ENCODE measurements at regions not wholly inside any gene's neighbourhood (a gene's known extent, or its start where the extent isn't known, plus 50 kb on each side); places are given as distances from the start of the nearest gene placed in this dataset.
"Not testable (repeated sequence)": the region's sequence is repeated elsewhere in the genome, so short reads cannot be mapped to it uniquely, and the experiment has no call there.

DNA sequence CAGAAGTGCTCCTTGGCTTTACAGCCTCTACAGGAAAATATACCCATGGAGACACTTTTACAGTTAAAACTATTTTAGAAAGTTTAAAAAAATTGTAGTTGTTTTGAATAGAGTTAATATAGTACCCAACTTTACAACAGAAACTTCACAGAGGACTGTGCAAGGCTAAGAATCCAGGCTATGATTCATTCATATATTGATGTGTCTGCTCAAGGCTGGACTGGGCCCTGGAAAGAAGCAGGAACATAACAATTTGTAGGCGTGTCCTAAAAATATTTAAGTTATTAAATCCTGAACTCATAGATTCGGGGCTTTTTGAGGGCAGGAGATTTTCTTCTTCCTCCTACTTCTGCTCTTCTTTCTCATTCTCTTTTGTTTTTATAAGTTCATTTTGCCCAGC, 291.5 kb upstream of the CCDC179 start:
- no peak for DNase-seq

DNA sequence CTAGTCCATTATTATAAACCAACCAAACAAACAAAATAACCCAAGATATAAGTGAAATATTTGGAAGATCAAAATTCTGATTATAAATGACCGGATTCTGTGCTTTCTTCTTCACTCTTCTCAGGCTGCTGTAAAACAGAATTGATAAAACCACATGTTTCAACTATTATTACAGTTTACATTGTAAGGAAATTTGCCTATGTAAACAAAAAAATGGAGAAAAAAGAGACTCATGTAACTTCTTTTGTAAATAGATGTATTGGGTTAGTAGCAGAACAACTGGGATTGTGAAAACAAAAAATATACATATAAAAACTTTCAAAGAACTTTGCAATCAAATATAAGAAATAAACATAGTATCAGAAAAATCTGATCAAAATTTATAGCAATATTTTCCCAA, 295.2 kb upstream of the CCDC179 start:
- DNase-seq: no peak

DNA sequence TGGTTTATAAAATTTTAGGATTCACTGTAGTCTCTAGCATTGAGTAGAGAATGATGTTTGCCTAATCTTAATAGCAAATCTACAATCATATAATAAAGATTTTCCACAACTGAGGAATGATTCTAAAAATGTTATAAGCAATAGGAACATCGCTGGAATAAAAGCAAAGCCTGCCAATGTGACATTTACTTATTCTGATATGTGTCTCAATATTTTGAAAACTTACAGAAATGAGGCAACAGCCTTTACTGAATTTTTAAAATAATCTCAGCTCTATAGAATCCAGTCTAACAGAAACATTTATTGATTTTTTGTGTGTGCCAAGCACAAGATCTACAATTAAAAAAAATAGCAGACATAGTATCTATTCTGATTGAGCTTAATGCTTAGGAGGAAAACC, 303.7 kb upstream of the CCDC179 start:
- no peak for DNase-seq

DNA sequence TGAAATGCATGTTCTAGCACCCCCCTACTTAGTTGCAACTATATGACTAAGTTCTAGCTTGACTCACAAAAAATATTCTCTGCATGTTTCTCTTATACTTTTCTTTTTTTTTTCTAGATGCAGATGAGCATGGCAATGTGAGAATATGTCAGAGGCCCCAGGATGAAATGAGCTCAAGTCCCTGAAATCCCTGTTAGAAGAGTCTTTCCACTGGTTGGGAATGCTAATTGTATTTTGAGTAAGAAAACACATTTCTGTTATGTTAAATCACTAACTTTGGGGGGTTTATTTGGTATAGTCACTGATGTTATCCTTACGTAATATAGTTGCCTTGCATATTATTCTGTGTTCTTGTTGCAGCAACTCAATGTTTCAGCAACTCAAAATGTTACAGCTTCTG, 306.1 kb upstream of the CCDC179 start:
- DNase-seq: no peak

DNA sequence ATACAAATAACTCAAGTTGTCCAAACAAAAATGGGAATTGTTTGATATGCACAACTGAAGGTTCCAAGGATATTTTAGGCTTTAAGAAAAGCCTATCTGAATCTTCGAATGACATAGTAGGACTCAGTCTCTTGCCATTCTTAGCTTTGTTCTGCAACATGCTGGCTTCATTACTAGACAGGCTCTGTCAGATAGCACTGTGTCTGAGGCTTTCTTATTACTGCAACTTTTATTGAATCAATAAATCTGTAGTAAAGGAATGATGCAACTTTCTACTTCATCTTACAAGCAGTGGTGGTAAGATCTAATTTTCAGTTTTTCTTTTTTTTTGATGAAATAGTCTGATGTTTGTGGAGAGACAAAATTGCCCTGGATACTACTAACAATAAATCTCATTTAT, 319.3 kb upstream of the CCDC179 start:
- DNase-seq: no peak

DNA sequence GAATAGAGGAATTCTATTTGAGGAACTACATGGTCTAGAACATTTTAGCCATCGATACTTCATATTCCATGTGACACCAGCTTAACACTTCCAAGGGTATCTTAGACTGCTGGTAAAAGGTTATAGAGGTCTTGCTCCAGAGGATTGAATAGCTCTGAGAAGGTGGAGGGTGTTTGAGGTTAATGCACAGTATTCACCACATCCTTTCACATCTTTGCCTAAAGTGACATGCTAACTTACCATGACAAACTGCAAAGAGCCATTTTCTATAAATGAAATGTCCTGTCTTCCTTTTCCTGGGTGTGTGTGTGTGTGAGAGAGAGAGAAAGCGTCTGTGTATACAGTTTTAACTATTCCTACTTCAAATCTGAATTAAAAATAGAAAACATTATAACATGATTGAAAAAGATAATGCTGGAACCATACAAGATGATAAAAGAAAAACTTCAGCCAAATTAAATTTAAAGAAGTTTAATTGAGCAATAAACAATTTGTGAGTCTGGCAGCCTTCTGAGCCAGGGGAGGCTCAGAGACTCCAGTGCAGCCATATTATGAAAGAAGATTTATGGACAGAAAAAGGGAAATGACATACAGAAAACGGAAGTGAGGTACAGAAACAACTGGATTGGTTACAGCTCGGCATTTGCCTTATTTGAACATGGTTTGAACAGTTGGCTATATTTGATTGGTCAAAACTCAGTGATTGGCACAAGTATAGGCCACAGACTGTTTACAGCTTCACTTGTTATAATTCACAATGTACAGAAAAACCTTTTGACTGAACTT, 320.9 kb upstream of the CCDC179 start:
- no peak for DNase-seq

DNA sequence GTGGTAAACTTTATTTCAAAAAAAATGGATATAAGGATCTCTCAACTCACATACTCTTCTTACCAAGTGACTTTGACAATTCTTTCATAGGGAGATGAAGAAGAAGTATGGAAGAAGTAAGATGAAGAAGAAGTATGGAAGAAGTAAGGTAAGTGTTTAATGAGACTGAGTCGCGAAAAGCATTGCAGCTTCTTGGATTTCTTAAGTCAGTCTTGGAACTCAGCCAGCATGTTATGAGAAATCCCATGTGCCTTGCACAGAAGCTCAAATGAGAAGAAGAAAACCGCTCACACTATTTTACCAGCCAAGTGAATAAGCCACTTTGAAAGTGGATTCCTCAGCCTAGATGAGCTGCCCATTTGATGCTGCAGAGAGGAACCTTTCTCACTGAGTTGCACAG, 332.0 kb upstream of the CCDC179 start:
- no peak for DNase-seq

DNA sequence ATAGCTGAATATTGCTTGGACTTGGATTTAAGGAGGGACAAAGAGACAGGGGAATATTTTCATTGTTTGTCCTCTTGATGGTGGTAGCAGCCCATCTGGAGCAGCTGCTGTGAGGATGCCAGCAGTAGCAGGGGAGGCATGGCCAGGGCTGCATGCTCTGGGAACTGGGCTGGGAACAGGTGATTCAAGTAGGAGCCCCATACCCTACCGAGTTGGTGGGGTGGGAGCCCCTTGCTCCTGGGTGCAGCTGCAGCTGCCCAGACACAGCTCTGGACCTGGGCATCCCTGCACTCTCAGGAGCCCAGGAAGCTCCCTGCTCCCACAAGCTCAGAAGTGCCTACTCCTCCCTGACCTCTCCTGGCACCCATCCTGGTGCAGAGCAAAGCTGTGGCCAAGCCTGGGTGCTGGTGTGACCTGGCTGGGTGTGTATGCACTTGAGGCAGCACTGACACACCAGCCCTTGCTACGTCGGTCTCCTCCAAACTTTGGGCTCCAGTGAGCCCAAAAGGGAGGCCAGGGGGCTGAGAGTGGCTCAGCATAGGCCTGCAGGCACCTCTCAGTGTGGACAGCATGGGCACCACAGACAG, 341.8 kb upstream of the CCDC179 start:
- DNase-seq: no peak

DNA sequence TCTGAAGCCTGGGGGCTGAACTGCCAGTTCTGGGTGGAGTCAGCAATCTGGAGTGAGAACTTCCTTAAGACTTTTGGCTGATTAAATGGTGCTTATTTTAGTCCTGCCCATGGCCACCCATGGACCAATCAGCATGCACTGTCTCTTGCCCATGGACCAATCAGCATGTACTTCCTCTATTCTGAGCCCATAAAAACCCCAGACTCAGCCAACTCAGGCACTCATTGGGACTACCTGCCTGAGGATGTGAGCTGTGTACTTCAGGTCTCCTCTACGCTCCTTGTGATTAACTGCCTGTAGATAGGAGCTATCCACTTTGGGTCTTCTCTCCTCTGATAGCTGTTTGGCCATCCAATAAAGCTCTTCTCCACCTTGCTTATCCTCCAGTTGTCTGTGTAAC, 342.3 kb upstream of the CCDC179 start:
- no peak for DNase-seq

DNA sequence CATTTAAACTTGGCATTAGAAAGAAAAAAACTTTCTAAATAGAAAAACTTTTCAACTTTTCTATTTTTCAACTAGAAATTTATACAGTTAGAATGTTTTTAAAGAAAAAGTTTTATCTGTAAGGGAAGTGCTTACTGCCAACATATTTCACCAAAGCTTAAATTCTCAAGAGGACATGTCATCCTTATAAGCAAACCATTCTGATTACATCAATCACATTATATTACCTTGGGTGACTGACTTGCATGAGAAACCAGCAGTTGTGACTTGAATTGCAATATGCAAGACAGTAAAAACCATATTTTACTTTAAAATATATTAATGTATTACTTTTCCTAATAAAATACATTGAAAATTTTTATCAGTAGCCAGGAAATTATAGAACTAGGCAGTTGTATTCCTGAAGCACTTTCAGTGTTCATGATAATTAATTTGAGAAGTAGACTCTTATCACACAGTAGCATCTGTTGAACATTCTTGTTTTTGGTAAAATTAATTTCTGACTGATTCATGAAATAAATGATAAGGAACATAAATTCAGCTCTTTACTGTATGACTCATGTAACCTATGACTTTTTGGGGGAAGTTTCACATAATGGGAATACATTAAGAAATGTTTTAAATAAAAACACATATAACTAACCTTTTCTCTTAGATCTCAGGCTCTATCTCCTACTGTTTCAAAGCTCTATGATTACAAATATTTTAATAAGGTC, 345.0 kb upstream of the CCDC179 start:
- DNase-seq: no peak

DNA sequence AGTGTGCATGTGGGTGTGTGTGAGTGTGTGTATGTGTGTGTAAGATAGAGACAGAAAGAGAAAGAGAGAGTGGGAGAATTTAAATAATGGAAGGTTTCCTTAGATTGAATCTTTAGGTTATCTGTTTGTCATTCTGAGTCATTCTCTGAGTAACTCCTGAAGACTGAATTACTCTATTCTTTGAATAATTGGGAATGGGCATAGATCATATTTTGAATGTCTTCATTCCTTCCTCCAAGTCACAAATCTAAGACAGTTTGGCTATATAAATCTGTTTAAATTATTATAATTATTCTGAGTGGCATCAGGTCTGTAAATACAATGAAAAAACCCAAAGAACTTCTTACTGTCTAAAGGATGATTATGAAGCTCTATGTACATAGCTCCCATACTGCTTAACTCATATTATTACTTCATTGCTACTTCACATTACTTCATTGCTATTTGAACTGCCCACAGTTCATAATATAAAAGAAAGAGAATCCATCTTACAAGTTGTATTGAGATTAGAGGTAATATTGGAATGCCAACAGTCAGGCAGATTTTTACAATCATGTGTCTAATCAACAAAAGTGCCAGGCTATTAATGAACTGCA, 346.6 kb upstream of the CCDC179 start:
- no peak for DNase-seq

DNA sequence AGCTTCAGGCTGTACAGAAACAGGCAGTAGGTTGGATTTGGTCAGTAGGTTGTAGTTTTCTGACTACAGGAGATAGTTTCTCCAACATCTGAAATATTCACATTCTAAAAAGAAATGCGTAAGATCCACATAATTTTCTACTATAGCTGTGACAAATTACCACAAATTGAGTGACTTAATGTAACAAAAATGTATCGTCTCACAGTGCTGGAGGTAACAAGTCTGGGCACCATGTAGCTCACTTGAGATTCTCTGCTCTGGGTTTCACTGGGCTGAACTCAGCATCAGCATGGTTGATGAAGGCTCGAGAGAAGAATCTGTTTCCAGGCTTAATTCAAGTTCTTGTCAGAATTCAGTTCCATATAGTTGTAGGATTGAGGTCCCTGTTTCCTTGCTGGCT, 350.9 kb upstream of the CCDC179 start:
- no peak for DNase-seq

DNA sequence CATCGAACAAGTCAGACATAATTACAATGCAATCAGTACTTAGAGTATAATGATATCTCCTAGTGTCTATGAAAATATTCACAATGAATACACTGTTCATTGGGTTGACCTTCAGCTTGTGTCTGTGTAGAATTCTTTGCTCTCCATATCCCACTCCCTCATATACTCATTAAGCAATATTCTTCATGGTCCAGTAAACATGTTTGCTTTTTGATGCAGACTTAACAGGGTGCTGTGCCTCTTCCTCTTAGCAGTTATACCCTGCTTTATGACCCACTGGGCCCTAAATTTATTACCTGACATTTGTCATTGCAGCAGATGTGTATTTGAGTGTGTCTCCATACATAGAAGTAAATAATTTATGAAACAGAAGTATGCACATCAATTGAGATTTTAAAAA, 352.5 kb upstream of the CCDC179 start:
- DNase-seq: peak; percentile 5

DNA sequence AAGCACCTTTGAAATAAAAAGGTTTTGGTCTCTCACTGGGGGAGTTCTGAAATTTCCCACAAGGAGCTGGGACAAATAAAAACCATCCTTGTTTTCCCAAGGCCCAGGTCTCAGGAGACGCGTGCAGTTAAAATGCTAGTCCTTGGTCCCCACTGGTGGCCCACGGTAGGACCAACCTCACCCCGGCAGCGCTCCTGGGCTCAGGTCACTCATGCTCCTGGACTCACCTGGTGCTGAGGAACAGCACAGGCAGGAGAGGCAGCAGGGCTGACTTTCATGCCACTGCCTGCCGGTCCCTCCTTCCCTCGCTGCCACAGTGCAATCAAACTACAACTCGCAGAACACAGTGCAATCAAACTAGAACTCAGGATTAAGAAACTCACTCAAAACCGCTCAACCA, 356.8 kb upstream of the CCDC179 start:
- DNase-seq: no peak

DNA sequence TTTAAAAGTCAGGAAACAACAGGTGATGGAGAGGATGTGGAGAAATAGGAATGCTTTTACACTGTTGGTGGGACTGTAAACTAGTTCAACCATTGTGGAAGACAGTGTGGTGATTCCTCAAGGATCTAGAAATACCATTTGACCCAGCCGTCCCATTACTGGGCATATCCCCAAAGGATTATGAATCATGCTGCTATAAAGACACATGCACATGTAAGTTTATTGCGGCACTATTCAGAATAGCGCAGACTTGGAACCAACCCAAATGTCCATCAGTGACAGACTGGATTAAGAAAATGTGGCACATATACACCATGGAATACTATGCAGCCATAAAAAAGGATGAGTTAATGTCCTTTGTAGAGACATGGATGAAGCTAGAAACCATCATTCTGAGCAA, 359.8 kb upstream of the CCDC179 start:
- DNase-seq: not testable (repeated sequence)

DNA sequence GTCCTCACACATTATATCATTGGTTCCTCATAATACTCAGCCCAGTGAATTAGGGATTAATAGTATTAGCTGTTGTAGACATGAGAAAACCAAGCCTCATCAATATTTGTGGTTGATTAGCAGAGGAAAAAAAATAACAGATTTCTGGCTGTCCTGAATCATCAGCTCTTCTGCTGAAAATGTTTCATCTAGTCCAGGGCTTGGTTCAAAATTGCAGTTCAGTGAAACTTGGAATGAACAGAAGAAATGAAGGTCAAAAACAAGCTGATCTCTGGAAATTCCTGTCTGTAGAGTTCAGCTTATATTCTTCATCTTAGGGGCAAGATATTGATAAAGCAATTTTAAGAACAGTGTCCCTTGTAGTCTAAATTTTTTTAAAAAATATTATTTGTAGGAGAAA, 361.1 kb upstream of the CCDC179 start:
- no peak for DNase-seq

DNA sequence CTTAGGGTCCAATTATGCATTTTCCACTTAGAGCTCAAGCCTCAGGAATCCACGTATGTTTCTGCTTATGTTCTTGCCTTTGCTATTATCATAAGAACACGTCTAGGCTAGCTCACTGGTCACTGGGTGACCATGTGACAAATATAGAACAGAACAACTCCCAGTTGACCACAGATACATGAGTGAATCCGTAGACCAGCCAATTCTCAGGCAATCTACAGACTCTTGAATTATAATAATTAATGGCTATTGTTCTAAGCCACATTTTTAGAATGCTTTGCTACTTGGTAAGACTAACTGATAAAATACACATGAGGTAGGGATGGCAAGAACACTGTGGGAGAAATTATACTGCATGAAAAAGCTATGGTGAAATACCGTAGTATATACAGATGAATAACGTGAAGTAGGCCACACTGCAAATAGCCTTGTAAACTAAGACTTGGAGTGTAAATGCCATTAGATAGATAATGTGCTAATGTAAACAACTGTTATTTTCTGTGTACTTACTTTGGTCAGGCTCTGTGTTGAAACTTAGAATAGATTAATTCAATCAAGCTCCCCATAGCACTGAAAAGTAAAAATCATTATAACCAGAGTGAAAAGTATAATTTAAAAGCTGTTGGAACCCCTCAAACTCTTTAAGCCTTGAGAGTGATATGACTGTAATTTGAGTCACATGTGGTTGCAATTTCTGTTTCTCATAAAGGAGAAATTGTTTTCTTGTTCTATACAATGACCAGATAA, 366.2 kb upstream of the CCDC179 start:
- no peak for DNase-seq

DNA sequence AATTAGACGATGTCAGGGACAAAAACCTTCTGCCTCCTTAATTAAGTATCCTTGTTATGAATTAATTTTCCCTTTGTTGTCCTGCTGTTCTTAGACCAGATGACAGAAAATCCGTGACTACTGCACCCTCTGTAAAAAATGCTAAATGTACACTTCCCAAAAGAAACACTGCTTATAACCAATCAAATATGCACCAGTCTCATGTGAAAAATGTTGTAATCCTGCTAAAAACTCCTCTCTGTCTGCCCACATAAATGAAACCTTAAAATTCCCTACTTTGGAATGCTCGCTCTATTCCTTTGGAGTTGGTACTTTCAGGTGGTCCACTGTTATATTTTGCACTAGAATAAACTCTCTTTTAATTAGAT, 366.8 kb upstream of the CCDC179 start:
- no peak for DNase-seq

DNA sequence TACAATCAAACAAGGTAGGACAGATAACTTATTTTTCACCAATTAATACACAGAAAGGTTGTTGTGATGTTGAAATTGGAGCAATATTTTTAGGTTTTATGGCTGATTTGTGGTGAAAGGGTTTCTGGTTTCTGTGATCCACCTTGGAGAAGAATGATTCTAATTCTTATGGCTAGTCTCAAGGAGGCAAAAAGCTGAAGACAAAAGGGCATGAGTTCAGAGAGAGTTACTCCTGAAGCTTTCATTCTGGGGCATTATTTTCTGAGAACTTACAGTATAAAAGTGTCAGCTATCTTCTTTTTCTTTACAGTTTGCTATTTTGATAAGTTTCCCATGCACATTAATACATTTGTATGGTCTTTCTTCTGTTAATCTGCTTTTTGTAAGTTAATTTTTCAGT, 372.4 kb upstream of the CCDC179 start:
- no peak for DNase-seq

DNA sequence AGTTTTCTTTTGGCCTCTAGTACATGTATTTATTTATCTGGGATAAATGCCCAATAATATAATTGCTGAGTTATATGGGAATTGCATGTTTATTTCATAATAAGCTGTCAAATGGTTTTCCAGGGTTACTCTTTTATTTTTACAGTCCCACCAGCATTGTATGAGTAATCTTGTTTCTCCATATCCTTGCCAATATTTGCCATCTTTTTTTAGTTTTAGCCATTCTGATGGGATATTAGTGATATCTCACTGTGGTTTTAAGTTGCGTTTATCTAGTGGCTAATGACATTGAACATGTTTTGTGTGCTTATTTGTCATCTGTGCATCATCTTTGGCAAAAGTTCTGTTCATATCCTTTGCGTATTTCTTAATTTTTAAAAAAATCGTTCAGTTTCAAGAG, 372.8 kb upstream of the CCDC179 start:
- no peak for DNase-seq

DNA sequence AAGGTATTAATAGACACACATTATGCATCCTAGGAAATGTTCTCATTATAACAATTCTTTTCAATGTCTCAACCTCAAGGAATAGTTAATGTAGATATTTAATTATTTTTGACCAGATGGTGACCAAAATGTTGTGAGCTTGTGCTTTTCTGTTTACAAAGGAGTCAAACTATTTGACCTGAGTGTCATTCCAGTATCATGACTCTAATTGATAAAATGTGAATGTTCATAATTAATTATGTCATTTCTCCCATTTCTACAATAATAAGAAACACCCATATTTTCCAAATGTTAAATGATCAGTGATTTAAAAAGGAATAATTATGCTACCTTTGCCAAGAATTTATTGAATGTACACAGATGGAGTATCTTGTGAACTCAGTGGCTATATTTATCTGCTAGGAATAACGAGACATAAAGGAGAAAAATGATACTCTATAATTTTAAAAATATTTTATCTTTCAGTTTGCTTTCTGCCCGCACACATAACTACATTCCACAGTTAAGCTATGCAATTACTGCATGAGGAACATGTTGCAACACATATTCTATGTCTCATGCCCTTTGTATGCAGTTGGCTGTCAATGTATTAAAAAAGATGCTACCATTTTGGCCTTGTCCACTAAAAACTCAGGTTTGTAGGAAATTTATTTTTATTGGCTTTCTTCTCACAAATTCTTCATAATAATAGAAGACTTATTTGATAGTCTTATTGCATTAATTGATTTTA, 376.7 kb upstream of the CCDC179 start:
- no peak for DNase-seq

DNA sequence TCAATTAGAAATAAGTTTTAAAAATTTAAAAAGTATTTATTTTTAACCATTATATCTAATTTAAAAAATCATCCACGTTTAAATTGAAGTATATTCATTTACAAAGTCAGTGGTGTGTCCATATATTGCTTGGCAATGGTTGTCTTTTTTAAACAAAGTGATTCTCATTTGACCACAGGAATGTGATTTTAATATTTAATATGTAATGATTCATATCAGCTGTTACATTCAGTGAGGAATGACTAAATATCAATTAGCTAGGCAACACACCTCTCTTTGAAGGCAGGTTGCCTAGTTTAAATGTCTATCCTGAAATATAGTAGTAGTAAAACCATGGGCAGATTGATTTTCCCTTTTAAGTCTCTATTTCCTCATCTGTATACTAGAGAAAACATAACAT, 392.2 kb upstream of the CCDC179 start:
- DNase-seq: no peak

All from left kidney (tissue), 1 donor.